ENCODE measurements at regions not wholly inside any gene's neighbourhood (a gene's known extent, or its start where the extent isn't known, plus 50 kb on each side); places are given as distances from the start of the nearest gene placed in this dataset.

GRCh38 chr20:60820149-60820548 lies 431.9 kb upstream of the CDH4 start:
- no peak for DNase-seq

GRCh38 chr20:60820918-60821317 lies 431.1 kb upstream of the CDH4 start:
- DNase-seq = no peak

GRCh38 chr20:60822699-60823607 lies 429.1 kb upstream of the CDH4 start:
- no peak for DNase-seq

- DNase-seq = no peak
Observed at GRCh38 chr20:60835876-60836275, 416.2 kb upstream of the CDH4 start.

- DNase-seq = no peak
Observed at GRCh38 chr20:60837173-60837770, 414.8 kb upstream of the CDH4 start.

GRCh38 chr20:60838297-60838696 lies 413.8 kb upstream of the CDH4 start:
- DNase-seq = no peak

- DNase-seq = no peak
Observed at GRCh38 chr20:60840971-60841370, 411.1 kb upstream of the CDH4 start.

GRCh38 chr20:60845146-60845545 lies 406.9 kb upstream of the CDH4 start:
- DNase-seq = no peak

- DNase-seq = no peak
Observed at GRCh38 chr20:60851826-60852704, 400.0 kb upstream of the CDH4 start.

- DNase-seq = no peak
Observed at GRCh38 chr20:60857708-60858107, 394.4 kb upstream of the CDH4 start.

GRCh38 chr20:60862601-60863000 lies 389.5 kb upstream of the CDH4 start:
- no peak for DNase-seq

- no peak for DNase-seq
Observed at GRCh38 chr20:60863548-60863947, 388.5 kb upstream of the CDH4 start.

- DNase-seq = no peak
Observed at GRCh38 chr20:60867589-60867988, 384.5 kb upstream of the CDH4 start.

- DNase-seq = no peak
Observed at GRCh38 chr20:60868316-60868891, 383.7 kb upstream of the CDH4 start.

- no peak for DNase-seq
Observed at GRCh38 chr20:60869087-60869486, 383.0 kb upstream of the CDH4 start.

GRCh38 chr20:60869625-60870024 lies 382.4 kb upstream of the CDH4 start:
- DNase-seq = no peak

- no peak for DNase-seq
Observed at GRCh38 chr20:60870040-60870439, 382.0 kb upstream of the CDH4 start.

GRCh38 chr20:60872224-60872623 lies 379.8 kb upstream of the CDH4 start:
- DNase-seq = no peak

- DNase-seq = no peak
Observed at GRCh38 chr20:60877071-60877857, 374.8 kb upstream of the CDH4 start.

GRCh38 chr20:60882836-60883235 lies 369.2 kb upstream of the CDH4 start:
- DNase-seq = no peak

GRCh38 chr20:60883496-60883895 lies 368.6 kb upstream of the CDH4 start:
- DNase-seq = no peak

- DNase-seq = no peak
Observed at GRCh38 chr20:60884277-60884676, 367.8 kb upstream of the CDH4 start.
